ENCODE measurements at regions not wholly inside any gene's neighbourhood (a gene's known extent, or its start where the extent isn't known, plus 50 kb on each side); places are given as distances from the start of the nearest gene placed in this dataset.

DNA sequence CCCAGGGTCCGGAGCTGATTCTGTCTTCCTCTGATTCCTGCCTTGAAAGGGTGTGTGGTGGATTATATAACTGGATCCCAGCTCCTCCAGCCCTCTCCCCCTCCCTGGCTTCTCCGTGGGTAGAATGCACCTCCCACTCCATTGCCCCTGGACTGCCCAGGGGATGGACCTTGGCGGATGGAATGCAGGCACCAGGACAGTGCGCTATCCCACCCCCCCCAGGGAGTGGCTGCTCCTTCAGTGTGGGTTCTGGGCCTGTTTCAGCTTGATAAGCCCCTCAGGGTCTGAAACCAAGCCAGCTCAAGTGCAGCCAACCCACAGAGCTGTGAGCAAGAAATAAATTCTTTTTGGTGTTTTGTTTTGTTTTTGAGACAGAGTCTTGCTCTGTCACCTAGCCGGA is 112.4 kb upstream of the TMEM132D start:
- ATAC-seq (no peak), FAIRE-seq (no peak), DNase-seq (ENCODE audit: low read depth in 1 of 2, low spot score in 1 of 2) (no peak)
- CTCF ChIA-PET = interaction anchor here (3.9 kb wide), 1 partner anchor 11 kb away, joined by 17 read pairs; no protein-coding TSS in a partner anchor
- POLR2A ChIA-PET = no interaction called here
- no peak overlapping the region for H3K27ac ChIP-seq
- 22% methylated on average over 3 of the region's 5 CpGs for WGBS (ENCODE audit: missing lambda C conversion rate)
- no peak overlapping the region for H3K4me3 ChIP-seq
- no peaks in the 10 kb centered on the region for H3K9me3 ChIP-seq
- H3K4me1 ChIP-seq = no peaks in the 10 kb centered on the region
- TF ChIP-seq CEBPB (IDR thresholded peaks at IDR 0.05) (no peak), ZC3H11A (IDR thresholded peaks at IDR 0.05) (no peak), SMC3 (IDR thresholded peaks at IDR 0.05) (no peak), FOSL2 (IDR thresholded peaks at IDR 0.05) (no peak), FOSL2 (CRISPR knock-in tag; IDR thresholded peaks at IDR 0.05) (no peak), HOXB5 (CRISPR knock-in tag; IDR thresholded peaks at IDR 0.05) (no peak), RAD21 (conservative IDR thresholded peaks at IDR 0.05 in 1 of 2, IDR thresholded peaks at IDR 0.05 in 1 of 2) (no peak), BHLHE40 (IDR thresholded peaks at IDR 0.05; ENCODE audit: low read depth, low read length) (no peak), RCOR1 (IDR thresholded peaks at IDR 0.05; ENCODE audit: low read depth, low read length) (no peak), EHF (CRISPR knock-in tag; IDR thresholded peaks at IDR 0.05) (no peak), POLR2AphosphoS2 (conservative IDR thresholded peaks at IDR 0.05; ENCODE audit: low read length) (no peak), EHMT2 (IDR thresholded peaks at IDR 0.05; ENCODE audit: low read depth) (no peak)
- H3K4me2 ChIP-seq = no peak overlapping the region

DNA sequence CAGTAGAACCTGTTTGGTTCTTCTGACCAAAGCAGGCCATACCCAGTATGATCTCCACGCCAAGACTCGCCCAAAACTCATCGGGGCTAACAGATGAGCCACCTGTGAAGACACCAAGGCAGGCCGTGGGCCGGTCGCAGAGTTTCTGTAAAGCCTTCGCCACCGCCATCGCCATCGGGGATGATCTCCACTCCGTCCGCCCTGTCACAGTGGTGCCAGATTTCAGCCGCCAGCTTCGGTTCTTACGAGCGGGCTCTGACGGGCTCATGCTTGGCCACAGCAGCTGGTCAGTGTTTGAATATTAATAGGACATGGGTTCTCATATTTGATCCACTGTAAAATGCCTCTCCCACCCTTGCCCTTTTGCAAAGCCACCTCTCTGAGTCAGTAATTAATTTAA is 113.2 kb upstream of the TMEM132D start:
- Histone ChIP-seq H3K27ac (no peak overlapping the region), H3K4me3 (no peak overlapping the region), H3K4me1 (no peaks in the 10 kb centered on the region), H3K4me2 (no peak overlapping the region), H3K9me3 (no peaks in the 10 kb centered on the region)
- no peak for TF ChIP-seq EP300 (IDR thresholded peaks at IDR 0.05)
- TF ChIP-seq, protein P1, sequence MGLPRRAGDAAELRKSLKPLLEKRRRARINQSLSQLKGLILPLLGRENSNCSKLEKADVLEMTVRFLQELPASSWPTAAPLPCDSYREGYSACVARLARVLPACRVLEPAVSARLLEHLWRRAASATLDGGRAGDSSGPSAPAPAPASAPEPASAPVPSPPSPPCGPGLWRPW (IDR thresholded peaks at IDR 0.05) = no peak
- TF ChIP-seq ZNF302 (CRISPR knock-in tag; IDR thresholded peaks at IDR 0.05) = no peak
- no peak for TF ChIP-seq GATA3 (IDR thresholded peaks at IDR 0.05; ENCODE audit: borderline replicate concordance)
- no peak for TF ChIP-seq HDAC2 (IDR thresholded peaks at IDR 0.05)
- no peak for TF ChIP-seq ZFP36 (IDR thresholded peaks at IDR 0.05; ENCODE audit: borderline replicate concordance, partially characterized antibody)
- TF ChIP-seq CHD4 (IDR thresholded peaks at IDR 0.05; ENCODE audit: borderline replicate concordance) = no peak
- TF ChIP-seq SREBF2 (IDR thresholded peaks at IDR 0.05) = no peak
- no peak for TF ChIP-seq ESRRA (IDR thresholded peaks at IDR 0.05; ENCODE audit: borderline replicate concordance, low read length)
- TF ChIP-seq POLR2A (IDR thresholded peaks at IDR 0.05; ENCODE audit: low read length) = no peak
- TF ChIP-seq, protein P2, sequence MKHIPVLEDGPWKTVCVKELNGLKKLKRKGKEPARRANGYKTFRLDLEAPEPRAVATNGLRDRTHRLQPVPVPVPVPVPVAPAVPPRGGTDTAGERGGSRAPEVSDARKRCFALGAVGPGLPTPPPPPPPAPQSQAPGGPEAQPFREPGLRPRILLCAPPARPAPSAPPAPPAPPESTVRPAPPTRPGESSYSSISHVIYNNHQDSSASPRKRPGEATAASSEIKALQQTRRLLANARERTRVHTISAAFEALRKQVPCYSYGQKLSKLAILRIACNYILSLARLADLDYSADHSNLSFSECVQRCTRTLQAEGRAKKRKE (CRISPR knock-in tag; IDR thresholded peaks at IDR 0.05; ENCODE audit: low read depth) = no peak
- no peak for TF ChIP-seq MAFK (IDR thresholded peaks at IDR 0.05; ENCODE audit: partially characterized antibody)
- no peak for TF ChIP-seq MYC (IDR thresholded peaks at IDR 0.05; ENCODE audit: borderline replicate concordance, low read length)
- TF ChIP-seq, protein P3, sequence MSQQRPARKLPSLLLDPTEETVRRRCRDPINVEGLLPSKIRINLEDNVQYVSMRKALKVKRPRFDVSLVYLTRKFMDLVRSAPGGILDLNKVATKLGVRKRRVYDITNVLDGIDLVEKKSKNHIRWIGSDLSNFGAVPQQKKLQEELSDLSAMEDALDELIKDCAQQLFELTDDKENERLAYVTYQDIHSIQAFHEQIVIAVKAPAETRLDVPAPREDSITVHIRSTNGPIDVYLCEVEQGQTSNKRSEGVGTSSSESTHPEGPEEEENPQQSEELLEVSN (IDR thresholded peaks at IDR 0.05; ENCODE audit: borderline replicate concordance, low read depth) = no peak
- TF ChIP-seq PHF8 (IDR thresholded peaks at IDR 0.05; ENCODE audit: borderline replicate concordance, low read depth) = no peak
- FAIRE-seq (no peak), ATAC-seq (no peak), DNase-seq (ENCODE audit: low read depth in 1 of 2, low spot score in 1 of 2) (no peak)
- WGBS (ENCODE audit: missing lambda C conversion rate) = 64% methylated on average over 16 of the region's 17 CpGs
- ChIA-PET CTCF (interaction anchor here (1.1 to 4.8 kb wide), 3 partner anchors 10 to 15 kb away, joined by 3 to 22 read pairs (median 17); no protein-coding TSS in a partner anchor), POLR2A (no interaction called here)
